ENCODE measurements at regions not wholly inside any gene's neighbourhood (a gene's known extent, or its start where the extent isn't known, plus 50 kb on each side); places are given as distances from the start of the nearest gene placed in this dataset.
"Not testable (repeated sequence)": the region's sequence is repeated elsewhere in the genome, so short reads cannot be mapped to it uniquely, and the experiment has no call there.

DNA sequence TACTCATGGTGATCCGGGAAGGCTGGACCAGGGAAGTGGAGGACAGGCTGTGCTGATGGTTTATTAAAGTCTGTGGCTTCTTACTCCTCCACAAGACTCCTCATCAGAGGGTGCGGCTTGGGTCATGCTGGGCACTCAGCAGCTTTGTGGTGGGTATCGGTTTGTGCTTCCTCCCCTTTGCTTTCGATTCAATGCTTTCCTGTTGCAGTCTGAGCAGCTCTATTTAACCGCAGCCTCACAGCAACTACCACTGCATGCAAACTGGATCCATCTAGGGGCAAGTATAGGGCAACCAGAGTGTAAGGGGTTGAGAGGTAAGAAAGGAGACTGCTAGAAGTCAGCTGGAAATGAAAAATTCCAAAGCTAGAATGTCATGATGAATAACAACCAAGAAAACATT is 78.8 kb upstream of the NOTCH2NLA start:
- not testable (repeated sequence) for H3K4me3 ChIP-seq (ENCODE audit: low read depth, low read length); H3K36me3 ChIP-seq; H3K27ac ChIP-seq; H3K9me3 ChIP-seq (ENCODE audit: severe bottlenecking); H3K27me3 ChIP-seq (ENCODE audit: insufficient read depth, low read depth, severe bottlenecking); DNase-seq

DNA sequence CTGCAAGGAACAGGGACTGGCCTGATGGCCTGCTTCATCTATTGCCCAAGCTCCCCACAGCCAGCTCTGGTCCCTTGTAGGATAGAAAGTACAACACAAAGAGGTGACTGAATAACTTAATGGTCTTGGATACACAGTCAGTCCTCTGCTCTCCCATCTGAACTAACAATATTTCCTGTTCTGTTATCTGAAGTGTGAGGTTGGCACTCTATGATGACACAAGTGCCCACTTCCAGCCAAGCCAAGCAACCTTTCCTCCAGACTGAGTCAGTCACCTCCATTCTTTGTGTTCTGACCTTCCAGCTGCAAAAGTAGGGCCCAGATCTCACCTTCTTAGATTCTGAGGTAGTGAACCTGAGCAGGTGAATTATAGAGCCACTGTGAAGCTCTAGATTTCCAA is 77.8 kb upstream of the NOTCH2NLA start:
- H3K36me3 ChIP-seq; H3K27me3 ChIP-seq (ENCODE audit: insufficient read depth, low read depth, severe bottlenecking); H3K4me3 ChIP-seq (ENCODE audit: low read depth, low read length); DNase-seq; H3K27ac ChIP-seq; H3K9me3 ChIP-seq (ENCODE audit: severe bottlenecking): not testable (repeated sequence)

DNA sequence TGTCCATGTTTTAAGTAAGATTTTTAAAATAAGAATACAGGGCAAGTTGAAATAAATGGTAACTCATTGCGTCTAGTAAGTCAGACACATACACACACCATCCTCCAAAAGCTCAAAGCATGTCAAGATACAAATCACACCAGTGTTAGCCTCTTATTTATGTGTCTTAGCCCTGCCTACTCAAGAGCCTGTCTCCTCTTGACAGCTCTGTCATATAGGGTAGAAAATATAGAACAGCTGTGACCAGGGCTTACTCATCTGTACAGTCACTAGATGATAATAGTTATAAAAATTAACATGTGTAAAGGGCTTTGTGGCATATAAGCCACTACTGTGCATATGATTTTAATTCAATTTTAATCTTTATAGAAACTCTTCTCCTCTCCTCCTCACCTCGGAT is 76.6 kb upstream of the NOTCH2NLA start:
- not testable (repeated sequence) for H3K36me3 ChIP-seq; H3K27ac ChIP-seq; DNase-seq; H3K9me3 ChIP-seq (ENCODE audit: severe bottlenecking); H3K27me3 ChIP-seq (ENCODE audit: insufficient read depth, low read depth, severe bottlenecking); H3K4me3 ChIP-seq (ENCODE audit: low read depth, low read length)

DNA sequence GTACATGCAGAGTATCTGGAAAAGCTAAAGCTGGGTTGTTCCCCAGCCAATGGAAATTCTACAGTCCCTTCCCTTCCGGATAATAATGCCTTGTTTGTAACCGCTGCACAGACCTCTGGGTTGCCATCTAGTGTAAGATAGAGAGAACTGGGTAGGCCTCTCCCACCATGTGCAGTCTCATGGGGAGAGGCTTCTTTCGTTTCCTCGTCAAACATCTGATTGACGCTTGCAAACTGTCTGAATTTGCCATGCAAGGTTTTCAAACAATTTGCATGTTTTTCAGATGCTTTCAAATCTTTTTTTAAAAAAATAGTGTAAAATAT is 69.7 kb upstream of the NOTCH2NLA start:
- not testable (repeated sequence) for H3K36me3 ChIP-seq; H3K4me3 ChIP-seq (ENCODE audit: low read depth, low read length); H3K27ac ChIP-seq; DNase-seq; H3K27me3 ChIP-seq (ENCODE audit: insufficient read depth, low read depth, severe bottlenecking); H3K9me3 ChIP-seq (ENCODE audit: severe bottlenecking)

DNA sequence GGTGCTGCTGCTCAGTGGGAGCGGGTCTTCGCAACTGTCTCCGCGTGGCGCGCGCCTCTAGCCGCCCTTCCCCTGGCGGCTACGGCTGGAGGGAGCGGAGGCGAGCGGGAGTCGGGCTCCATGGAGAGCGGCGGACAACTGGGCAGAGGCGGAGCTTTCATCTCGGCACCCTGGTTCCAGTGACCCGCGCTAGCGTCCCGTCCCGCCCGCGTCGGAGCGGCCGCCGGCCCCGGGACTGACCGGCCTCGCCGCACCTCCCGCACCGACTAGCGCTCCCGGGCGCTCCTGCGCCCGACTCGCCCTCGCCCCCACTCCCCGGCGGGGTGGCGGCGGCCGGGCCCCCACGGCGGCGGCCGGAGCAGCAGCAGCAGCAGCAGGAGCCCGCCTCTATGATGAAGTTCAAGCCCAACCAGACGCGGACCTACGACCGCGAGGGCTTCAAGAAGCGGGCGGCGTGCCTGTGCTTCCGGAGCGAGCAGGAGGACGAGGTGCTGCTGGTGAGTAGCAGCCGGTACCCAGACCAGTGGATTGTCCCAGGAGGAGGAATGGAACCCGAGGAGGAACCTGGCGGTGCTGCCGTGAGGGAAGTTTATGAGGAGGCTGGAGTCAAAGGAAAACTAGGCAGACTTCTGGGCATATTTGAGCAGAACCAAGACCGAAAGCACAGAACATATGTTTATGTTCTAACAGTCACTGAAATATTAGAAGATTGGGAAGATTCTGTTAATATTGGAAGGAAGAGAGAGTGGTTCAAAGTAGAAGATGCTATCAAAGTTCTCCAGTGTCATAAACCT is 69.2 kb upstream of the NOTCH2NLA start:
- DNase-seq; H3K27ac ChIP-seq; H3K27me3 ChIP-seq (ENCODE audit: insufficient read depth, low read depth, severe bottlenecking); H3K9me3 ChIP-seq (ENCODE audit: severe bottlenecking); H3K4me3 ChIP-seq (ENCODE audit: low read depth, low read length); H3K36me3 ChIP-seq: not testable (repeated sequence)

DNA sequence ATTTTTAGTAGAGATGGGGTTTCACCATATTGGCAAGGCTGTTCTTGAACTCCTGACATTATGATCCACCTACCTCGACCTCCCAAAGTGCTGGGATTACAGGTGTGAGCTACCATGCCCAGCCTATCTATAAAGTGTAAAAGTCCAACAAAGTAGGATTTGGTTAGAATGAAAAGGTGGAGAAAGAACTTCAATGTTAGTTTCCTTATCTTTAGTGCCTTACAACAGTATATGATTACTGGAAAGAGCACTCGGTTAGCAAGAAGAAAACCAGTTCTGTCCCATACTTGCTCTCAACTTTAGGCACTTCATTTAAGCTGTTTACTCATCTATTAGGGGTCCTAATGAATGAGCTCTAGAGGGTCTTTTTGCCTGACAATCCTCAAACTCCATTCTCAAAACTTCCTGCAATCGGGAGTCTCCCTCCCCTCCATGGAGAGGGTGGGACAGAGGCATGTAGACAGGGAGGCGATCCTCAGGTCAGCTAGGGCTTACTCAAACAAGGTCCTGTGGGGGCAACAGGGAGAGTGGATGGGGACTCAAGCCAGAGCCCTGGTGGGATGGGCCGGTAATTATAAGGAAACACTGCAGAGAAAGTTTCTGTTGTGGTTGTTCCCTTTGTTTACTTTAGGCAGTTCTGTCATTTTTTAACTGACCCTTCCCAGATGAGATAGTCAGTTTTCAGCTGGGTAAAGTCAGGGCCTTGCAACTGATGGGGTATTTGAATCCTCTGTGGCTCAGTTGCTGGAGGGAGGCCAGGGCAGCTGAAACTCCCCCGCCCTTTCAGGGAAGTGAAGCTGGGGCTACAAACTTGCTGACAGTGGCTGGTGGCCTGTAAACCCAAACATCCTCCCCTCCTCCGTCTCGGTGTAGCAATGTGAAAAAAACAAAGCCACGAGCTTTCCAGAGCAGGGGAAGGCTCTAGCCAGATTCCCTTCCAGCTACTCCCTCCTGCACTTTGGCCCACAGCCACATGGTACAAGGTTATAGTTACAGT is 64.4 kb upstream of the NOTCH2NLA start:
- not testable (repeated sequence) for H3K27ac ChIP-seq; H3K4me3 ChIP-seq (ENCODE audit: low read depth, low read length); H3K9me3 ChIP-seq (ENCODE audit: severe bottlenecking); H3K27me3 ChIP-seq (ENCODE audit: insufficient read depth, low read depth, severe bottlenecking); H3K36me3 ChIP-seq; DNase-seq

DNA sequence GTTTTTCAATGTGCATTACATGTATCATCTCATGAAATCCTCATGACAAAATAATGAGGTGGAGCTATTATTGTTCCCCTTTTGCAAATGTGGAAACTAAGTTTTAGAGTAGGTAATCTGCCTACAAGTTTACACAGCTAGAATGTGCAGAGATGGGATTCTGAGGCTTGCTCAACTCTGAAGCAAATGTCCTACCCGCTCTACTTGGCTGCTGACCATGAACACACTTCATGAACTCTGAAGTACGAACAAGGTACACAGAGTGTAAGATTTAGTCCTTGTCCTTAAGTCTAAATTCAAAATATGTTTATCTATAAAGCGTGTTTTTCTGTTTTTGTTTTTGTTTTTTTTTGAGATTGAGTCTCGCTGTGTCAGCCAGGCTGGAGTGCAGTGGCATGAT is 63.6 kb upstream of the NOTCH2NLA start:
- H3K4me3 ChIP-seq (ENCODE audit: low read depth, low read length); H3K27me3 ChIP-seq (ENCODE audit: insufficient read depth, low read depth, severe bottlenecking); H3K36me3 ChIP-seq; DNase-seq; H3K9me3 ChIP-seq (ENCODE audit: severe bottlenecking); H3K27ac ChIP-seq: not testable (repeated sequence)

DNA sequence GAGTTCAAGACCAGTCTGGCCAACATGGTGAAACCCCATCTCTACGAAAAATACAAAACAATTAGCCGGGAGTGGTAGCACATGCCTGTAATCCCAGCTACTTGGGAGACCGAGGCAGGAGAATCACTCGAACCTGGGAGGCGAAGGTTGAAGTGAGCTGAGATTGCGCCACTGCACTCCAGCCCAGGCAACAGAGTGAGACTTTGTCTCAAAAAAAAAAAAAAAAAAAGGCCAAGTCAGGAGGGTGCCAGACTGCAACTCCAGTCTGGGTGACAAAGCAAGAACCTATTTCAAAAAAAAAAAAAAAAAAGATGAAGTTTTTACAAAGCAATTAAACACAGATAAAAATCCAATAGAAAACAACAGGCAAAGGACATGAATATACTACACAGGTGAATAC is 59.1 kb upstream of the NOTCH2NLA start:
- H3K9me3 ChIP-seq (ENCODE audit: severe bottlenecking); H3K27me3 ChIP-seq (ENCODE audit: insufficient read depth, low read depth, severe bottlenecking); H3K4me3 ChIP-seq (ENCODE audit: low read depth, low read length); DNase-seq; H3K27ac ChIP-seq; H3K36me3 ChIP-seq: not testable (repeated sequence)

DNA sequence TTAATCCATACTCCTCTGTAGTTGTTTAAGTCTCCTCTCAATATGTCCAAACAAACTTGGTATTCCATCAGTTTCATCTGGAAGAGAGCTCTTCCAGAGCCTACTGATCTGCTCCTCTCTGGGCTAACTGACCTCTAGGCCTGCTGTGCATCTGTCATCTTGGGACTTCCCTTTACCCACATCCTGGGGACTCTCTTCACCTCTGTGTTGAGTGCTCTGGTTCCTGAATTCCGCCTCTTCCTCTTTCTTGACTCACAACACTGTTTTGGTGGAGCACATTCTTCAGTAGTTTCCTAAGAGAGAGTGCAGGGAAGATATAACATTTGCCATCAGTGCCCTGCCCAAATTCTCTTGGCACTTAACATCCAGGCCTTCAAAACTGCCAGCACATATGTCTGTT is 55.9 kb upstream of the NOTCH2NLA start:
- H3K4me3 ChIP-seq (ENCODE audit: low read depth, low read length); H3K27me3 ChIP-seq (ENCODE audit: insufficient read depth, low read depth, severe bottlenecking); H3K36me3 ChIP-seq; H3K9me3 ChIP-seq (ENCODE audit: severe bottlenecking); H3K27ac ChIP-seq; DNase-seq: not testable (repeated sequence)

DNA sequence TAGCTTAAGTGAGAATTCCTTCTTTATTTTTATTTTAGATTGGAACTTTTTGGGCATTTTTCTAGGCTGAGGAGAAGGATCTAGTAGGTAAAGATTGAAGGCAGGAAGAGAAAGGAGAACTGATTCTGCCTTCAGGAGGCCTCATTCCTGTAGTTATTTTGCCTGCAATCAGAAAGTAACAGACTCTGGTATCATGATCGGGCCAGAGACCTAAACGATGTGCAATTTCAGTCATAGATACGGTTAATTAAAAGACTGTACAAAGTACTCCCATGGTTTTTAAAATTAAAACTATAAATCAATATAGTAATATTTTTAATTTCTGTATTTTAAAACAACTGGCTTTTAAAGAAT is 54.7 kb upstream of the NOTCH2NLA start:
- DNase-seq, result not testable (repeated sequence)

DNA sequence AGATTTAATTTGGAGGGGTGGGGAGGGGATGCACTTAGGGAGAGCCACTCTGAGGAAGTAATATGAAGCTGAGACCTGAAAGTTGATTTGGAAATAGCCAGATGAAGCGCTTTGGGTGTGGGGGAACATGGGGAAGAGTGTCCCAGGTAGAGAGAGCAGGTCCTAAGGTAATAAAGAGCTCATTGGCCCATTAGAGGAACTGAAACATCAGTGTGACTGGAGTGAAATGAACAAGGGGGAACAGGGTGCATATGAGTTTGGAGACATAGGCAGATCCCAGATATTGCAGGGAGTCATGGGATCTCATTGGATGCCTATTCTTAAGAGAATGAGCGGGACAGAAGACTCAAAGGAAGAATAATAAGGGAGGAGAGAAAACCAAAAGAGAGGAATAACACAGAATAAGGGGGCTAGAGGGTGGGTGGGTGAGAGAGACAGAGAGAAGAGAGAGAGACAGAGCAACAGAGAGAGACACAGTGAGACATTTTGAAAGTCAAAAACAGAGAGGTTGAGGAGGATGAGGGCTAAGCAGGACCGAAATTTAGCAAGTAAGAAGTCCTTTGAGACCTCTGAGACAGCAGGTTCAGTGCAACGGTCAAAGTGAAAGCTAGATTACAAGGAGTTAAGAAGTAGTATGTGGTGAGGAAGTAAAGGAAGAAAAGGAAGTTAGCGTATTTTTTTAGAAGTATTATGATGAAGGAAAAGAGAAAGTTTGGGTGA is 54.1 kb upstream of the NOTCH2NLA start:
- not testable (repeated sequence) for H3K27ac ChIP-seq; DNase-seq; H3K27me3 ChIP-seq (ENCODE audit: insufficient read depth, low read depth, severe bottlenecking); H3K9me3 ChIP-seq (ENCODE audit: severe bottlenecking); H3K36me3 ChIP-seq; H3K4me3 ChIP-seq (ENCODE audit: low read depth, low read length)

More for the DNA sequence above, 54.7 kb upstream of the NOTCH2NLA start:
- H3K27ac ChIP-seq; H3K27me3 ChIP-seq (ENCODE audit: insufficient read depth, low read depth, severe bottlenecking); H3K9me3 ChIP-seq (ENCODE audit: severe bottlenecking); H3K36me3 ChIP-seq; H3K4me3 ChIP-seq (ENCODE audit: low read depth, low read length): not testable (repeated sequence)

DNA sequence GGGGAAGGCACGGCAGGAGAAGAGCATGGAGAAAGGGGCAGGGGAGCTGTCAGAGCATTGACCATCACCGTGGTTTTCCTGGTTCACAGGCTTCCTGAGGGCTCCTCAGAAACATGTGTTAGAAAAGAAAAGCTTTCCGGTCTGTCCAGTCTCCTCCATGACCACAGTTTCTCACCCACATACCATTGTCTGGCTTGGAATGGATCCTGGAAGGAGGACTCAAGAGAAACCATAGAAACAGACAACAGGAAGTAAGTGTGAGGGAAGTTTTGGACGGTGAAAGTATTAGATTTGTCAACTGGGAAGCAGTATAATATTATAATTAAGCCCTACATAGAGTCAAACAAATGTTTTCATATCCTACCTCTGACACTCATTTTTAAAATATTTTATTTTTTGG is 52.7 kb upstream of the NOTCH2NLA start:
- H3K27ac ChIP-seq; H3K36me3 ChIP-seq; H3K4me3 ChIP-seq (ENCODE audit: low read depth, low read length); DNase-seq; H3K27me3 ChIP-seq (ENCODE audit: insufficient read depth, low read depth, severe bottlenecking); H3K9me3 ChIP-seq (ENCODE audit: severe bottlenecking): not testable (repeated sequence)

DNA sequence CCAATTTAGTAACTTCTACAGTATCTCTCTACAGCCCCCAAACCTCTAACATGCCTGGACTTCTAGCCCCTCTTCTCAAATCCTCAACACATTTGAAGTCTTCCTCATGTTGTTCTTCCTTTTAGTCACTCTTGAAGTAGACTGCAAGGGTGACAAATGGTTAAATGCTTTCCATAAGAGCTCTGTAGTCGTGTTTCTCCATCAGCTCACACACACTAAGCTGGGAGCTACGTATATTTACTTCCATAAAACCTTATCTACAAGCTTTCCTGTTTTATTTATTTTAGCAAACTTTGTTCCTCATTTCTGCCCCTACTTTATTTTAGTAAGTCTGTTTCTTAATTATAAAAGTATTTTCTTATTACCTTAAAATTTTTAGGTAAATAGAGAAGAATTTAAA is 49.9 kb upstream of the NOTCH2NLA start:
- H3K27ac ChIP-seq; DNase-seq; H3K9me3 ChIP-seq (ENCODE audit: severe bottlenecking); H3K4me3 ChIP-seq (ENCODE audit: low read depth, low read length); H3K36me3 ChIP-seq; H3K27me3 ChIP-seq (ENCODE audit: insufficient read depth, low read depth, severe bottlenecking): not testable (repeated sequence)
